Activated effector memory CD4-positive, alpha-beta T cell treated with anti-CD3 and anti-CD28 coated beads, Interleukin-2, amount 50 U/mL, for 16 hours (primary cell): ENCODE measurements at regions not wholly inside any gene's neighbourhood (a gene's known extent, or its start where the extent isn't known, plus 50 kb on each side); places are given as distances from the start of the nearest gene placed in this dataset.
"Not testable (repeated sequence)": the region's sequence is repeated elsewhere in the genome, so short reads cannot be mapped to it uniquely, and the experiment has no call there.

ENCODE experiments used
- DNase-seq: peaks from one replicate; pipeline ENCODE4 v3.0.0-alpha.2; 2020

DNA sequence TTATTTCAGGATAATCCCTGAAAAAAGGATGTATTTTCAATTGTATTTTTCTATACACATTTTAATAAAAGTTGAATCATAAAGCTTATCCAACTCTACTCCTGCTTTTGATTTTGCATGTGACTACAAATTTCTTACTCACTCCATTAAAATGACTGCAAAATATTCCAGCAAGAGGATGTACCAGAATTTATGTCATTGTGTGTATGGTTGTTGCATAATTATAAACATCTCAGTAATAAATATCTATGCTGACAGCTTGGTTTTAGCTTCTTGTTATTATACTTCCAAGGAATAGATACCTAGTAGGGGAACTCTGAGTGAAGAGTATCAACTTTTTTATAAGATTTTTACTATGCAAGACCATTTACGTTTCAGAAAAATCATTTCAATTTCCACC is 463.2 kb upstream of the RUNX1 start:
- DNase-seq, result no peak

DNA sequence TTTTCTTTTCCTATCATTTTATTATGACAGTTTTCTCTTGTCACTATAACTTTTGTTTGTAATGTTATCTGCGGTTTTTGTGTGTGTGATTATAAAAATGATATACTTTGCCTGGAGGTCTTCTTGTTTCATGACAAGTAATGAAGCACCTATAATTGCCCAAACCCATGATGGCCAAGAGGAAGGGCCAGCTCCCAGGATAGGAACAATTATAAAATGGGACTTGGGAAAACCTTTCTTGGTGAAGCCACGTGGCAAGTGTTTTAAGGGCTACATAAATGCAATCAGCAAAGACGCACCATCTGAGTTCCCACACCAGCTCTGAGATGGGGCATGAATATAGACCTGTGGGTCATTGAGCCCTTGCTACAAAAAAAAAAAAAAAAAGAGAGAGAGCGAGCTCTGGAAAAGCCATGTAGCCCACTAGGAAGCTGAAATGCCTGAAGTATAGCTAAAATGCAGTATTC is 462.6 kb upstream of the RUNX1 start:
- DNase-seq, result no peak

DNA sequence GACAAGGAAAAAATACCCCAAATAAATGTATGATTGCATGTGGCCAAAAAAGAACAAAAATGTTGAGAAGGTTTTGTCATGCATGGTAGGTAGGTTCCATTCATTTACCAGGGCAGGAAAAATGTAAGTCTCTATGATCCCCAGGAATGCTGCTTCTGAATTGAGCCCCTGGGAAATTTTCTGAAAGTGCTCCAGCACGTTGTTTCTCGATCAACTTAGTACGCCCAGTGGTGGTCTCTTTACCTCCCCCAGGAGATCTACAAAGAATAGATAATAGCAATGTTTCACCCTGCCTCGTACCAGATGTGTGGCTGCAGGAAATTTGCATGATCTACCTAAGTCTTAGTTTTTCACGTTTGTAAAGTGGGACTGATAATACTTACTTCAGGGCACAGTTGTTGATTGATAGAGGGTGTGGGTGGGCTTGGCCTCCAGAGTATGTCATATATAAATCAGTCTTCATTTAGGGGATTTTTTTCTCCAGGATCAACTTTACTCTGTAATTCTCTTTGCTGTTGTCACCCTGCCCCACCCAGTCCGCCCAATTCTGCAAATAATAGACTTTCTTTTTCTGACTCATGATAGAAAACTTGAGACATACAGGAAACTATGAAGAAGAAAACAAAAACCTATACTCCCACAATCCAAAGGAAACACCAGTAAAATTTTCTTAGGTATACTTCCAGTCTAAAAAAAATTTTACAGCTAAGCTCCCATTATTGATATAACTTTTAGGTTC is 462.0 kb upstream of the RUNX1 start:
- no peak for DNase-seq

DNA sequence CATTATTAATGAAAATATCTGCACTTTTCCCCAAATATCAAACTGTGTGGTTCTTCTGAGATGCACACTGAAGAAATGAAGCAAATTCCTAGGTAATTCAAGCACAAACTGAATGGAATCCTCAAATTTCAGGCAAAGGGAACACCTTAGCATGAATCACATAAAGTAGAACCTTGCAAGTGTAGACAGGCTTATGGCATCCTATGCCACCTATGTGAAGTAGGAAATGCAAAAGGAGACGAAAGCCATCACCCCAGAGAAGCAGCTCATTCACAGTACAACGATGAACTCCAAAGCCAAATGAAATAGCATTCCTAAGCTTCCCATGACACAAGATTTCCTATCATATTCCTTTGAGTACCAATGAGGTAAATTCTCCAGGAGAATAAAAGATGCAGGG is 461.2 kb upstream of the RUNX1 start:
- DNase-seq, result no peak

DNA sequence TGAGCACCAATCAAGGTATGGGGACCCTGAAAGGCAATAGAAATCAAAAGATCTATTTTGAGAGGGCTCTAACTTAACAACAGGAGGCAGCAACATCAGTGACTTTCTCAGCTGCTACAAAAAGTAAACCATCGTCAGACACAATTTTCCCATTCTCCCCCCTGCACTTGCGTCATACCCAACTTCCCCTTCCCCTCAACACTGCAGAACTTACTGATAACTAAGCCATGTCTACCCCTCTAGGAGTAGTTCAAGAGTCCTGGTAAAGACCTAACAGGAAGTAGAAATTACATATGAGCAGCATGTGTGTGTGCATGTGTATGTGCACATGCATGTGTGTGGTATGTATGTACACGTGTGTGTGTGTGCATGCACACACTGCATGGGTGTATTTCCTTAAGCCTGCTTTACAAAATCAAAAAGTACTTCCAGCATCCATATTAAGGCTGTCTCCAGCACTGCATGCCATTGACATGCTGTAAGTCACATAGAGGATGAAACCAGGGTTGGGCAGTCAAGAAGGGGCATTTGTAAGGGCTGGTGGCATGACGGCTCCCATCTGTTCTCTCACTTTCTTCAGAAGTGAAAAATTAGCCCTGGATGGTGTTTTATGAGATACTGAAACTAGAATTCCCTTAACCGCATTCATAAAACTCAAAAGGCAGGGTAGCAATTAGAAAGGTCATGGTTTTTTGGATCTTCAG is 460.1 kb upstream of the RUNX1 start:
- no peak for DNase-seq

DNA sequence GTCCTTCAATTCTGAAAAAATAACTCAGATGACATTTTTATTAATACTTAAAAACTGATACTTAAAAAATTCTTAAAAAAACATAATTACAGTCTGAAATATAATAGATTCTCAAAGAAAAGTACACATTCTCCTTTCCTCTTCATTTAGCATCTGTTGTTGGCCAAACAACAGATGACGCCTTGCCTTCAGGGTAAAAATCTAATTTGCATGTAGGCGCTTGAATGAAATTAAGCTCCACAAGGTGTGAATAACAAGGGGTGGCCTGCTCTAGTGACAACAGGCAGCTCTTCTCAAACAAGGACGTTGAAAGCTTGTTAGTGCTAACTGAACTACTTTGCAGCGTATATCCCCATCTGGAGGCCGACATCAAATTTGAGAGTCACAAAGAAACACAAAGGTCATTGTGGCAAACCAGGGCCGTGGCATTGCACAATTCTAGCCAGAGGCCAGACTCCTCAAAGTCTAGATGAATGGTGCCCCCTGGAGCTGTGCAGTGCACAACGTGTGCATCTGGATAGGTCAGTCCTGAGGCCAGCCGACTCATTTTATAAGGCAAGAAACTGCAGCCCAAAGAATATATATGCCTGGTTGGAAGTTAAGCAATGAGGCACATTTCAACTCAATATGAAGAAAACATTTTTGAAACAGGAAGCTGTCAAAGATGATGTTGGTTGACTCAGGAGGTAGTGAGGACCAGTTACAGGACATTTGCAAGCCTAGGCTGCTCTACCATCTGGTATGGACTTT is 459.2 kb upstream of the RUNX1 start:
- no peak for DNase-seq

DNA sequence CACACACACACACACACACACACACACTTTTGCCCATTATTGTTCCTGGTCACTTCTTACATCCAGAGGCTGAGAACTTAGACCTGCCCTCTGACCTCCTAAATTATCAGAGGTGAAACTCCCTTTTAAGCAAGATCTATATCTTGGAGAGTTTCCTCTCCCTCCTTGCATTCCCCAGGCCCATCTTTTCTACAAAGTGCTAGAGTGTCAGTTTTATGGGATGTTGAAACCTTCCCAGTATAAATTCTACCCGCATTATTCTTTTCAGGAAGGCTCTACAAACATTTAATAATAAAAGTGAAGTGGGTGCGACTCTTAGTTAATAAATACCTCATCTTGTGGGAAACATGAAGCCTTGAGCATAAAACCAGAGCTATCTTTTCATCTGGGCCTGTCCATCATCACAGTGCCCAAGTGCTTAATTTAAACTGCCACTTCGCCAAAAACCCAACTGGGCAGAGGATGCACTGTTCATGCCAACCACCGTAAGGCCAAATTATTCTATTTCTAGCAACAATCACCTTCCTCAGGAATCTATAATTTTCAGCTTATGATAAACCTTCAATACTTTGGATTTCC is 458.2 kb upstream of the RUNX1 start:
- no peak for DNase-seq

DNA sequence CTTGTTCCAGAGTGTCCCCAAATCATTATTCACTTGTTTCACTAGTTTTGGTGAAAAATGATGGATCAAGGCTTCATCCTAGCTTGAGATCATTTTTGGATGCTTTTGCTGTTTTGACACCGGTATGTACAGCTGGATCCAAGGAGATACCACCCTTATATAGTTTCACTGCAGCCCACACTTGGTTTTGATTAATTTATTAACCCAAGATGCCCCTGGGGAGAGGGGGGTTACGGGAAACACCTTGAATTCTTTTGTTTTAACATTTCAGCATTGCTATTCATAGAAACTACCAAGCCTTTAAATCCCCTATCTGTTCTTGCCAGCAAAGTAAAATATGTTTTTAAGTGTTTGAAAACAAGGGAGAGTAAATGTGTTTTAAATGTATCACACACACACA is 457.7 kb upstream of the RUNX1 start:
- no peak for DNase-seq

DNA sequence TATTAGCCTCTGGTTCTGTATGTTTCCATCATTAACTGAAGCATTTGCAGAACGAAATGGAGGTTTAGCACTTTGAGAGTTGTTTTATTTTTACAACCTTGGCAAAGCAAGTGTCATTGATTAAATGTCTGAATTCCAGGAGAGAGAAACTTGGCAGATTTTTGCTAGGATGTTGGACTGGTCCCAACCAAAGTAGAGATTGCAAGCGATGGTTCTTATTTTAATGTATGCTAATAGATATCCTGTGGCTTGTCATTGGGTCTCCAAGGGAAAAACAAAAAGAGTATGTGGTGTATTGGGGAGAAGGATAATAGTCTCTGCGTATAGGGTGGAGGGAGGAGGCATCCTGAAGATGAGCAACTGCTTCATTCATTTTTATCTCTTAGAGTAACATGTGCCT is 457.2 kb upstream of the RUNX1 start:
- no peak for DNase-seq

DNA sequence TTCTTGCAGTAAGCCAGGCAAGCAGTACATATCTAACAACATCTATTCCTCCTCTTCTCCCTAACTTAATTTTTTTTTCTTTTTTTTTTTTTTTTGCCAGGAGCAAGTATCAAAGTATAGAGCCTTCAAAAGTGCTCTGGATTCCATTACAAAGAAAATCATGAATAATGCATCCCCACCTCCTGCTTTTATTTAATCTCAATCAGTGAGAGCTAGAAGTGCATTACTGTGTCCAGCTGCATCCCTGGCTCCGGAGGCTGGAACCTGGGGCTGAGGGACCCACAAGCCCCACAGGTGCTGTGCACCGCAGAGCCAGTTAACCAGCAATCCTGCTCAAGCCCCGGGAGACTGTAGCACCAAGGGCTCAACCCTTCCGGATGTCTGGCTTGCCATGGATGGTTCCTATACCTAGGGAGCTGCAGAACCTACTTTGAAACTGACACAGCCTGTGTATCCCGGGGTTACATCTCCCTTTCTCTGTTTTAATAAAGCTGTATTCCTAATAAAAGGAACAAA is 455.9 kb upstream of the RUNX1 start:
- no peak for DNase-seq

DNA sequence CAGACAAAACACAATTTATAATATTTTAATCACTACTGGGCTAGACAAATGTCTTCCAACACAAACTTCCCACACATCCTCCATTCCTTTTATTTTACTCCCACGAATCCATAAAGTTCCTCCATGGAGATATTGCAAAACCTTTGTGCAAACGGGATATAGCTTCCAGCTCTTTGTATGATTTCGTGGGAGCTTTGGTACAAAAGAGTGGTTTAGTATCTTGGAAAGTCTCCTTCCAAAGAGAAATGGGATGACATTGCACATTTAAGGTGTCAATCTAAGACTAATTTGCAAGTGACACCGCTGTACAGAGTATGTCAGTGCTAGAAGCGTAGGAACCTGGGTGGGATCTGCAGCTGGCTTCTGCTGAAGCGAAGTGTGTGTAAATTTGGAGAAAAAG is 455.2 kb upstream of the RUNX1 start:
- no peak for DNase-seq

DNA sequence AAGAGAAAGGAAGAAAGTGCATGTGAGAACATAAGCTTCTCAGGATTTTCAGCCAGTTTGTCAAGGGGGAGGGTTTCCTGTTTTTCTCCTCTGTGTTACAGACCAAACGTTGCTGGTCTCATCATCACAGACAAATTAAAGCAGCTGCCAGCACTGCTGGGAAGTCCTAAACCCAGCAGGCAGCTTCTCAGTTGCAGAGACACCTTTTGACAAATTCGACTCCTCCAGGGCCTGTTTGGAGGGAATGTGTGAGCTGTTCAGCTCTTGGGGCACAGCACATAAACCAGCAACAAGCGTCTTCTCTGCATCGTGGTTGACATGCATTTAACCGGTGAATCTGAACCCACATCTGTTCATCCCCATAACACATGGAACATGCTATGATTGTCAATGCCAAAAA is 454.6 kb upstream of the RUNX1 start:
- DNase-seq, result no peak

DNA sequence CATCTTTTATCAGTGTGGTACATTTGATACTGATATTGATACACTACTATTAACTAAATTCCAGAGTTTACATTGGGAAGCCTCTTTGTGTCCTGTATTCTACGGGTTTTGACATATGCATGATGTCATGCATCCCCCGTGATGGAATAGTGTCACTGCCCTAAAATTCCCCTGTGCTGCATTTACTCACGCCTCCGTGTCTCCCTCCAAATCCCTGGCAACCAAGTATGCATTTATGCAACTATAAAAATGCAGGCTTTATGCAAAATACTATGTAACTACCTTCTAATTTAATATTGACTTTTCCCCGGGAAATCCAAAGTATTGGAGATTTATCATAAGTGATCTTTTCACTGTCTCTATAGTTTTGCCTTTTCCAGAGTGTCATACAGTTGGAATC is 453.7 kb upstream of the RUNX1 start:
- DNase-seq, result no peak

DNA sequence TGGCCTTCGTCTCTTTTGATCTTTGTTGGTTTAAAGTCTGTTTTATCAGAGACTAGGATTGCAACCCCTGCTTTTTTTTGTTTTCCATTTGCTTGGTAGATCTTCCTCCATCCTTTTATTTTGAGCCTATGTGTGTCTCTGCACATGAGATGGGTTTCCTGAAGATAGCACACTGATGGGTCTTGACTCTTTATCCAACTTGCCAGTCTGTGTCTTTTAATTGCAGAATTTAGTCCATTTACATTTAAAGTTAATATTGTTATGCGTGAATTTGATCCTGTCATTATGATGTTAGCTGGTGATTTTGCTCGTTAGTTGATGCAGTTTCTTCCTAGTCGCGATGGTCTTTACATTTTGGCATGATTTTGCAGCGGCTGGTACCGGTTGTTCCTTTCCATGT is 448.4 kb upstream of the RUNX1 start:
- DNase-seq, result not testable (repeated sequence)

DNA sequence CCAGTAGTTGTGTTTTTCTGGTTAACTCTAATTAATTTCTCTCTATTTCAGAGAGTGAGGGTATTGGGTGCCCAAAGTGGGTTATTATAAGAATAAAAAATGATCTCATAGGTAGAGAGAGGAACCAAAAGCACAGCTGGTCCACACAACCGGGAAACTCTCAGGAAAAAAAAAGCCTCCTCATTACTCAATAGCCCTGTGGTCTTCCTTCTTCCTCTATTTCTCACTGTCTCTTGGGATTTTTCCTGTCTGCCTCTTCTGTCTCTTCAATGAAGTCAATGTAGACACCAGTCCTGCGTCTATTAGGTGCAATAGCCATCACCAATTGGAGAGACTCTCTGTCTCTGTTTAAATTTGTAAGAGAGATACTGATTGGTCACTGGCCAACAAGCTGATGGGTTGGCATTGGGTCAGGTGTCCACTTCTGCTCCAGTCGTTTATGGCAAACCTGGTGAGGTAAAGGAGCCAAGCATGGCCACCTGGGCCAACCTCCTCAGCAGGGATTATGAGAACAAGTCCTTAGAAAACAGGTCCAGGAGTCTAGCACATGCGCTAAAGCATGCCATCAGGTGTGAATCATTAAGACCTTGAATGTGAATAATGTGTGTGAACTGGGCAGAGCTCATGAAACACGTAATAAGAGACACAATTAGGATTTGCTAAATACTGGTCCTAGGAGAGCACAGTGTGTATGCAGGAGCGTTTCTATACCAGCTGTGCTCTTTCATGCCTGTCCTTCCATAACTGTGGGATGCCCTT is 443.0 kb upstream of the RUNX1 start:
- DNase-seq, result no peak

DNA sequence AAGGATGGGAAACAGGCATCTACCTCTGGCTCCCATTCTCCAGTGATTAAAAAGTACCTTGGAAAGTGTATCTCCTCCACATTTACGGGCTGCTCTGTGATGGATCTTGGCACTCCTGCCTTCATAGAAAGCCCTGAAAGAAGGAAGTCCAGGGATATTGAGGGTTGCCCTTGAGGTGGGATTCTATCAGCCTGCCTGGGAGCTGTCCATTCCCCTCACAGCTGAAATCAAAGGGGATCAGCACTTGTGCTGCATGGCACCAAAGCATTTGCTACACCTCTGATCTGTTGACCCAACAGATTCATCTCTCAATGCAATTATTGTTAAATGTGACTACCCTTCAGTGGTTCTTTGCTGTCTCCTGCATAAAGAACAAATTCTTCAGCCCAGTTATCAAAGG is 442.0 kb upstream of the RUNX1 start:
- DNase-seq, result no peak

DNA sequence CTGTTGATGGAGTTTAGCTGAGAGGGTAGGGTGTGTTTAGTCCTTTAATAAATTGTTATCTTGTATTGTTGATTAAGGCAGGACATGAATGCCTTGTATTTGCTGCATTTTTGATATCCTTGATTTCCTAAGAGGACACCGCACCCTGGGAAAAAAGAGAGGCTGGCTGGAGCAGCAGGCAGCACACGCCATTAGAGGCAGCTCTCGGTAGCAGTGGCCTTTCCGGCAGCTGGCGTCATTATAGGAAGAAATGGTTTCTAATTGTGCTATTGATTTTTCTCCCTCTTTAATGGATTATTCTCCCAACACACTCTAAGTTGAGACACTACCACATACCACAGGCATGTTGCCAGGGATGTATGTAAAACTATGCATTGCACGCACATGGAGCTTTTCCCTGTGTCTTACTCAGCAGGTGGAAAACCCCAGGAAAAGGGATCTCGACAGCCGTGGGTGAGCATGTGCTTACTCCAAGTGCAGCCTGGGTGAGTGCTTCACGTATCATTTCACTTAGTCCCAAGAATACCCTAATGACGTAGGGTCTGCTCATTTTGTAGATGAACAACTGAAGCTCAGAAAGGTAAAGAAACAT is 440.4 kb upstream of the RUNX1 start:
- no peak for DNase-seq

DNA sequence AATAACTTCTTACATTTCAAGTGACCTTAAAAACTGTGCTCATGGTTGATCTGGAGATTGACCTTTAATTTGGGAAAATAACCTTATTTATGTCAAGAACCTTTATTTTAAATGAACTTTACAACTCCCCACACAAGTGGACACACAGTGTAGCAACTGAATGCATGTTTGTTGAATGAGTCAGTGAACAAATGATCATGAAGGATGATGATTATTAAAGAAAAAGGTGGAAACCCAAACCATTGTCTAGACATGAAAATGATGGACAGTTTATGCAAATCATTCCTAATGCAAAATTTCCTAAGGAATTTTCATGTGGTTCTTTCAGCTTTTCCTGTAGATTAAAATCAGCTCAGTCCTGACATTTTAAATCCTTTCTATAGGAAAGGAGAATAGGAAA is 439.8 kb upstream of the RUNX1 start:
- DNase-seq, result no peak

DNA sequence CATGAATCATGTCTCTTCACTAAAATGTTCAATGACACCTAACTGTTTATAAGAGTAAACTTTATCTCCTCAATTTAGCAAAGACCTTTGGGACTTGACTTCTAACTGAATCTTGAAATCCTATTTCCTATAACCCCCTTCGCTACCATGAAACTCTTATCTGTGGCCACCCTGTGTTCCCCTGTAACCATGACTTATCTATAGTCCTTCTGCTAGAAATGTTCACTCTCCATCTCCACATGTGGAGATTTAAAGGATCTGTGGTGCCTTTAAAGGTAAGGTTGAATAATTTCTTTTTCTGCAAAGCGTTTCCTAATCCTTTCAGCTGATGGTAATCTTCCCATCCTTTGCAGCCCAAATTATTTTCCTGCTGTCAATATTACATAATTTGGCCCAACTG is 436.3 kb upstream of the RUNX1 start:
- no peak for DNase-seq

DNA sequence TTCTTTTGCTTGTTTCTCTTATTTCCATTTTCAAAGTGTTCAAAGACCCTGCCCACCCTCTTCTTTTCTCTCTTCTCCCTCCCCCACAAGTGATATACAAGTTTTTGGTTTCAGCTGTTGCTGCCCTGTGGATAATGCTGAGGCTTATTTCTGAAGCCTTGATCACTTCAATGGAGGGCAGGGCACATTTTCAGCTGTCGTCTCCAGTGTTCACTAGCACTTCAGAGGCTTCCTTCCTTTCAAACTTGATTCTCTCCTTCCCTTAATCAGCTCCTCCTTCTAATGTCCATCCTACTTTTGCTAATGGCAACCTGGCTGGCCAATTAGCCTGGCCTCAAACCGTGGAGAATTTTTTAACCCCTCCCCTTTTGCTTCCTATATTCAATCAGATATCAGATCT is 435.7 kb upstream of the RUNX1 start:
- DNase-seq, result no peak

DNA sequence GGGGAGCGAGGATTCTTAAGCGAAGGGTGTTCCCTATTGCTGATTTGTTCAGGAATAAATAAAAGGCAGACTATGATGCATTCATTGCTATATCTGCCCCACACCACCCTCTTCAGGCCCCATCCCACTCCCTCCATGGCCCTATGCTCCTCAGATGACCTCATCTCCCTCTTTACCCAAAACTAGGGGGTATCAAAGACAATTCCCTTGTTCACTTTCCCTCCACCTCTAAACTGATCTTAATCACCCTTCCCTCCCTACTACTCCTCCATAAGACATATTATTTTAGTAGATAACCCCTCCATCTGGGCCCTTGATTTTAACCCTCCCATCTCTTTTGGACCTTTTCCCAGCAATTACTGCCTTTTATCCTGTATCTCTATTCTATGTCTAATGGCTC is 434.9 kb upstream of the RUNX1 start:
- DNase-seq, result no peak
